A549 (cell line): ENCODE measurements at regions not wholly inside any gene's neighbourhood (a gene's known extent, or its start where the extent isn't known, plus 50 kb on each side); places are given as distances from the start of the nearest gene placed in this dataset.

Experiments used
- ATAC-seq, 2 experiments: fragments of 200-7000 bp in 1 of 2; fragments of >200 bp in 1 of 2; cut with Nextera tagmentation in 1 of 2; cut with Tn5 transposase in 1 of 2; 3 replicates each; pipeline versions ENCODE4 v1.8.0 to v1.9.1; 2018 to 2020; ENCODE audit warnings: mild to moderate bottlenecking in 1 of 2, moderate library complexity in 1 of 2
- CTCF ChIA-PET: fragments of 300-600 bp; sonication (Branson Sonifier 250); formaldehyde crosslinking; extraction: SDS; loops from one replicate; lab custom pipeline; 2021; ENCODE audit warnings: antibody characterized with exemption, inconsistent platforms; lab: Yijun Ruan, JAX
- POLR2A ChIA-PET: fragments of 350-600 bp; formaldehyde crosslinking; extraction: SDS; loops from one replicate; lab custom pipeline; 2021; ENCODE audit warnings: antibody characterized with exemption, inconsistent platforms; lab: Yijun Ruan, JAX
- DNase-seq, 2 experiments: peaks; one replicate each; pipeline versions ENCODE4 v3.0.0 to v3.0.0-alpha.2; 2011 to 2016; ENCODE audit warnings: low read depth in 1 of 2, low spot score in 1 of 2
- FAIRE-seq: peaks from 2 replicates; lab custom pipeline; 2011; peaks lifted over from hg19 to GRCh38; lab: Jason Lieb, UNC
- H3K27ac ChIP-seq, 2 experiments: fragments of >200 bp; sonication (Bioruptor Twin); formaldehyde crosslinking; 3 replicates each; pipeline ENCODE4 v1.5.1; 2016 to 2017
- H3K4me1 ChIP-seq: fragments of >200 bp; sonication (Bioruptor Twin); formaldehyde crosslinking; 3 replicates; pipeline ENCODE4 v1.6.1; 2016
- H3K4me2 ChIP-seq: fragments of >200 bp; sonication (Bioruptor Twin); formaldehyde crosslinking; 3 replicates; pipeline ENCODE4 v1.6.1; 2016
- H3K4me3 ChIP-seq: fragments of >200 bp; sonication (Bioruptor Twin); formaldehyde crosslinking; 3 replicates; pipeline ENCODE4 v1.5.1; 2016
- H3K9me3 ChIP-seq: fragments of >200 bp; sonication (Bioruptor Twin); formaldehyde crosslinking; 3 replicates; pipeline ENCODE4 v1.6.1; 2016
- ATOH8 ChIP-seq: fragments of 250-450 bp; sonication (Bioruptor Pico); IDR thresholded peaks from 2 replicates; pipeline ENCODE4 v1.5.0; 2020; ENCODE audit warnings: low read depth, mild to moderate bottlenecking, moderate library complexity
- BCL3 ChIP-seq: fragments of >200 bp; sonication (Bioruptor Twin); formaldehyde crosslinking; IDR thresholded peaks from 3 replicates; pipeline ENCODE4 v1.6.1; 2016
- CBX2 ChIP-seq: fragments of 200-600 bp; sonication (generic); IDR thresholded peaks from 2 replicates; pipeline ENCODE4 v1.6.1; 2016; ENCODE audit warnings: low read depth, mild to moderate bottlenecking, borderline replicate concordance
- CBX8 ChIP-seq: fragments of 200-600 bp; sonication (generic); IDR thresholded peaks from 2 replicates; pipeline ENCODE4 v1.6.1; 2016
- E2F6 ChIP-seq: IDR thresholded peaks from 2 replicates; pipeline ENCODE4 v1.6.1; 2012; ENCODE audit warnings: low read depth, borderline replicate concordance
- EP300 ChIP-seq, 2 experiments: fragments of >200 bp; sonication (Bioruptor Twin); formaldehyde crosslinking; IDR thresholded peaks; 2 replicates in 1 of 2; 3 replicates in 1 of 2; pipeline ENCODE4 v1.6.1; 2016 to 2017
- ESRRA ChIP-seq: fragments of 150-350 bp; IDR thresholded peaks from 2 replicates; pipeline ENCODE4 v1.6.1; 2014; ENCODE audit warnings: mild to moderate bottlenecking, low read length, borderline replicate concordance
- FOSL2 ChIP-seq, 2 experiments: fragments of 450-650 bp in 1 of 2; fragments of >200 bp in 1 of 2; sonication (Bioruptor Twin) in 1 of 2; formaldehyde crosslinking; IDR thresholded peaks; 2 replicates each; pipeline versions ENCODE4 v1.5.0 to v1.6.1; 2016 to 2020; ENCODE audit warnings: mild to moderate bottlenecking in 1 of 2, moderate library complexity in 1 of 2
- FOXS1 ChIP-seq: fragments of 250-450 bp; sonication (Bioruptor Pico); IDR thresholded peaks from 2 replicates; pipeline ENCODE4 v1.5.0; 2020; ENCODE audit warnings: mild to moderate bottlenecking, moderate library complexity
- HDAC2 ChIP-seq: fragments of 200-600 bp; sonication (generic); IDR thresholded peaks from 2 replicates; pipeline ENCODE4 v1.6.1; 2016
- HEYL ChIP-seq: fragments of 250-450 bp; sonication (Bioruptor Pico); IDR thresholded peaks from 2 replicates; pipeline ENCODE4 v1.8.0; 2021; ENCODE audit warnings: mild to moderate bottlenecking, moderate library complexity
- HOXB13 ChIP-seq: fragments of 250-450 bp; sonication (Bioruptor Pico); IDR thresholded peaks from 2 replicates; pipeline ENCODE4 v1.5.0; 2020; ENCODE audit warnings: low read depth, mild to moderate bottlenecking, moderate library complexity
- MAFK ChIP-seq: fragments of 450-650 bp; IDR thresholded peaks from 2 replicates; pipeline ENCODE4 v1.6.1; 2014; ENCODE audit not compliant: partially characterized antibody
- MAX ChIP-seq: IDR thresholded peaks from 2 replicates; pipeline ENCODE4 v1.6.1; 2012
- NPAS2 ChIP-seq: fragments of 250-450 bp; sonication (Bioruptor Pico); IDR thresholded peaks from 2 replicates; pipeline ENCODE4 v1.8.0; 2022; ENCODE audit warnings: mild to moderate bottlenecking, moderate library complexity, borderline replicate concordance
- PBX3 ChIP-seq: IDR thresholded peaks from 2 replicates; pipeline ENCODE4 v1.6.1; 2012
- POLR2A ChIP-seq: IDR thresholded peaks from 2 replicates; pipeline ENCODE4 v1.6.1; 2012; ENCODE audit warnings: mild to moderate bottlenecking, low read length
- POLR2AphosphoS2 ChIP-seq: conservative IDR thresholded peaks from 2 replicates; pipeline ENCODE4 v1.6.1; 2012; ENCODE audit warnings: low read length, improper control_type of control experiment, inconsistent platforms
- RAD21 ChIP-seq, 2 experiments: fragments of >200 bp in 1 of 2; sonication (Bioruptor Twin) in 1 of 2; formaldehyde crosslinking in 1 of 2; IDR thresholded peaks in 1 of 2; conservative IDR thresholded peaks in 1 of 2; 2 replicates in 1 of 2; 3 replicates in 1 of 2; pipeline ENCODE4 v1.6.1; 2012 to 2018; ENCODE audit warnings: inconsistent platforms in 1 of 2
- RARB ChIP-seq: fragments of 250-450 bp; sonication (Bioruptor Pico); IDR thresholded peaks from 2 replicates; pipeline ENCODE4 v1.8.0; 2021; ENCODE audit warnings: mild to moderate bottlenecking, moderate library complexity
- SMC3 ChIP-seq: fragments of >200 bp; sonication (Bioruptor Twin); formaldehyde crosslinking; IDR thresholded peaks from 3 replicates; pipeline ENCODE4 v1.6.1; 2018; ENCODE audit warnings: inconsistent platforms
- SREBF2 ChIP-seq: fragments of 450-650 bp; IDR thresholded peaks from 2 replicates; pipeline ENCODE4 v1.6.1; 2014; ENCODE audit warnings: mild to moderate bottlenecking, moderate library complexity
- TFCP2L1 ChIP-seq: fragments of 250-450 bp; sonication (Bioruptor Pico); IDR thresholded peaks from 2 replicates; pipeline ENCODE4 v1.5.0; 2021; ENCODE audit warnings: mild to moderate bottlenecking
- TP53 ChIP-seq: fragments of 250-450 bp; sonication (Bioruptor Pico); IDR thresholded peaks from 2 replicates; pipeline ENCODE4 v1.5.0; 2021; ENCODE audit warnings: mild to moderate bottlenecking, moderate library complexity
- USF2 ChIP-seq: fragments of 450-650 bp; IDR thresholded peaks from 2 replicates; pipeline ENCODE4 v1.6.1; 2014; ENCODE audit warnings: antibody characterized with exemption
- ZNF302 ChIP-seq: fragments of 250-450 bp; sonication (Bioruptor Pico); IDR thresholded peaks from 2 replicates; pipeline ENCODE4 v1.9.0; 2021; ENCODE audit warnings: inconsistent platforms, mild to moderate bottlenecking, moderate library complexity
- WGBS: methylation state at CpG from one replicate; pipeline ENCODE4 v1.1.6; 2017; ENCODE audit errors: missing lambda C conversion rate; 5-methylcytosine and 5-hydroxymethylcytosine counted together

GRCh38 chr6:40049128-40049527 lies 114.9 kb upstream of the MOCS1 start:
- DNase-seq (no peak), ATAC-seq (no peak), FAIRE-seq (no peak)
- no peak overlapping the region for H3K27ac ChIP-seq
- 28% methylated on average over 3 of the region's 4 CpGs for WGBS
- CTCF ChIA-PET: no interaction called here
- H3K4me1 ChIP-seq: no peaks in the 10 kb centered on the region
- no peak overlapping the region for H3K4me3 ChIP-seq
- POLR2A ChIA-PET: no interaction called here
- no peak for TF ChIP-seq NPAS2 (CRISPR knock-in tag)
- TF ChIP-seq RAD21 (conservative IDR thresholded peaks at IDR 0.05 in 1 of 2, IDR thresholded peaks at IDR 0.05 in 1 of 2): no peak
- no peak for TF ChIP-seq TP53 (CRISPR knock-in tag)
- no peak for TF ChIP-seq HEYL (CRISPR knock-in tag)
- no peak for TF ChIP-seq HOXB13 (CRISPR knock-in tag)
- H3K4me2 ChIP-seq: no peak overlapping the region
- no peaks in the 10 kb centered on the region for H3K9me3 ChIP-seq

- H3K27ac ChIP-seq: no peak overlapping the region
- FAIRE-seq (no peak), ATAC-seq (no peak)
- no peak overlapping the region for H3K4me2 ChIP-seq
- TF ChIP-seq TFCP2L1 (CRISPR knock-in tag): no peak
- no peak for TF ChIP-seq NPAS2 (CRISPR knock-in tag)
- no peak for TF ChIP-seq BCL3
- TF ChIP-seq CBX2: no peak
- TF ChIP-seq FOXS1 (CRISPR knock-in tag): no peak
- no peak for TF ChIP-seq MAFK
- TF ChIP-seq EP300 (IDR thresholded peaks at IDR 0.05): no peak
- no peak for TF ChIP-seq SREBF2
- TF ChIP-seq CBX8: no peak
- no peak for TF ChIP-seq MAX
- TF ChIP-seq PBX3: no peak
- TF ChIP-seq HDAC2: no peak
- TF ChIP-seq TP53 (CRISPR knock-in tag): no peak
- TF ChIP-seq ATOH8 (CRISPR knock-in tag): no peak
- TF ChIP-seq RAD21 (conservative IDR thresholded peaks at IDR 0.05 in 1 of 2, IDR thresholded peaks at IDR 0.05 in 1 of 2): no peak
- TF ChIP-seq POLR2AphosphoS2: no peak
- TF ChIP-seq ESRRA: no peak
- no peak for TF ChIP-seq ZNF302 (CRISPR knock-in tag)
- TF ChIP-seq, all 56 proteins: peak for 0
- CTCF ChIA-PET: no interaction called here
- H3K4me1 ChIP-seq: no peaks in the 10 kb centered on the region
- POLR2A ChIA-PET: no interaction called here
- H3K9me3 ChIP-seq: no peaks in the 10 kb centered on the region
- WGBS: 6% methylated on average over 1 of the region's 1 CpG
- DNase-seq: no peak
- H3K4me3 ChIP-seq: no peak overlapping the region
Measured at GRCh38 chr6:40044196-40044595, 109.9 kb upstream of the MOCS1 start.

GRCh38 chr6:40042232-40042631 lies 108.0 kb upstream of the MOCS1 start:
- DNase-seq (no peak), ATAC-seq (no peak), FAIRE-seq (no peak)
- Histone ChIP-seq H3K27ac (no peak overlapping the region), H3K4me1 (no peaks in the 10 kb centered on the region), H3K9me3 (no peaks in the 10 kb centered on the region), H3K4me2 (no peak overlapping the region), H3K4me3 (no peak overlapping the region)
- CTCF ChIA-PET: interaction anchor here (1.2 to 1.5 kb wide), 2 partner anchors 24 to 804 kb away, joined by 3 read pairs; no protein-coding TSS in a partner anchor
- POLR2A ChIA-PET: no interaction called here
- TF ChIP-seq CBX2 (no peak), RARB (CRISPR knock-in tag) (no peak), FOSL2 (IDR thresholded peaks at IDR 0.05) (no peak), FOSL2 (CRISPR knock-in tag; IDR thresholded peaks at IDR 0.05) (no peak), NPAS2 (CRISPR knock-in tag) (no peak), USF2 (no peak), EP300 (IDR thresholded peaks at IDR 0.05) (no peak), E2F6 (no peak), SMC3 (no peak), POLR2A (no peak)
